PC-3 (cell line): ENCODE measurements at regions not wholly inside any gene's neighbourhood (a gene's known extent, or its start where the extent isn't known, plus 50 kb on each side); places are given as distances from the start of the nearest gene placed in this dataset.
A peak's percentile ranks its signal among the peaks of the same experiment; 100 is the strongest.
"Not testable (repeated sequence)": the region's sequence is repeated elsewhere in the genome, so short reads cannot be mapped to it uniquely, and the experiment has no call there.

ENCODE experiments used
- ATAC-seq: fragments of 200-7000 bp; cut with Tn5 transposase; 2 replicates; pipeline ENCODE4 v1.9.1; 2020; ENCODE audit warnings: mild to moderate bottlenecking, moderate library complexity
- BruUV-seq: library from RNA; stranded (reverse); fragments of 400-500 nt; replicated peaks from 2 replicates; lab custom pipeline; 2021; lab: Mats Ljungman, UMichigan
- CTCF ChIA-PET: fragments of 300-600 bp; sonication (Branson Sonifier 250); formaldehyde crosslinking; loops from one replicate; lab custom pipeline; 2022; ENCODE audit warnings: antibody characterized with exemption; lab: Charles Lee
- POLR2A ChIA-PET: fragments of 300-600 bp; sonication (Branson Sonifier 250); formaldehyde crosslinking; loops from one replicate; lab custom pipeline; 2022; ENCODE audit warnings: antibody characterized with exemption; ENCODE audit not compliant: unreplicated experiment; lab: Charles Lee
- DNase-seq: peaks from one replicate; pipeline ENCODE4 v3.0.0-alpha.2; 2015
- H2AFZ ChIP-seq: fragments of 300-600 bp; sonication (generic); 2 replicates; pipeline ENCODE4 v1.6.0; 2016; ENCODE audit warnings: antibody characterized with exemption, low read length
- H3F3A ChIP-seq: fragments of 300-600 bp; sonication (generic); one replicate; pipeline ENCODE4 v1.6.0; 2017; ENCODE audit warnings: antibody characterized with exemption, low read length, control low read depth, mild to moderate bottlenecking; ENCODE audit not compliant: unreplicated experiment
- H3K27ac ChIP-seq: fragments of 300-600 bp; sonication (generic); 2 replicates; pipeline ENCODE4 v1.5.1; 2016; ENCODE audit warnings: mild to moderate bottlenecking, low read length
- H3K27me3 ChIP-seq: fragments of 300-600 bp; sonication (generic); 2 replicates; pipeline ENCODE4 v1.6.1; 2016; ENCODE audit warnings: low read length, mixed read lengths
- H3K36me3 ChIP-seq: fragments of 300-600 bp; sonication (generic); 2 replicates; pipeline ENCODE4 v1.6.1; 2016; ENCODE audit warnings: low read depth, mixed run types, low read length, mixed read lengths
- H3K4me1 ChIP-seq: fragments of 300-600 bp; sonication (generic); 2 replicates; pipeline ENCODE4 v1.5.1; 2016; ENCODE audit warnings: low read length; ENCODE audit not compliant: insufficient read depth
- H3K4me2 ChIP-seq: fragments of 300-600 bp; sonication (generic); 2 replicates; pipeline ENCODE4 v1.6.0; 2016; ENCODE audit warnings: low read length
- H3K4me3 ChIP-seq: fragments of 300-600 bp; sonication (generic); 2 replicates; pipeline ENCODE4 v1.5.1; 2016; ENCODE audit warnings: mild to moderate bottlenecking, low read length, mixed read lengths
- H3K79me2 ChIP-seq: fragments of 300-600 bp; sonication (generic); 2 replicates; pipeline ENCODE4 v1.6.1; 2017; ENCODE audit warnings: low read length, mixed read lengths
- H3K9ac ChIP-seq: fragments of 300-600 bp; sonication (generic); 2 replicates; pipeline ENCODE4 v1.6.0; 2016; ENCODE audit warnings: mild to moderate bottlenecking, low read length
- H3K9me2 ChIP-seq: fragments of 300-600 bp; sonication (generic); replicated peaks from 2 replicates; pipeline ENCODE4 v1.6.1; 2016; ENCODE audit warnings: mixed run types, low read length, mixed read lengths
- H3K9me3 ChIP-seq: fragments of 300-600 bp; sonication (generic); 2 replicates; pipeline ENCODE4 v1.6.1; 2016; ENCODE audit warnings: low read length, mixed read lengths
- H4K20me1 ChIP-seq: fragments of 300-600 bp; sonication (generic); 2 replicates; pipeline ENCODE4 v1.6.1; 2016; ENCODE audit warnings: low read length, mixed read lengths
- intact Hi-C: fragments of 100-400 bp; cut with micrococcal nuclease; formaldehyde crosslinking; loops from 2 replicates; pipeline ENCODE4 v1.9.0; 2023

DNA sequence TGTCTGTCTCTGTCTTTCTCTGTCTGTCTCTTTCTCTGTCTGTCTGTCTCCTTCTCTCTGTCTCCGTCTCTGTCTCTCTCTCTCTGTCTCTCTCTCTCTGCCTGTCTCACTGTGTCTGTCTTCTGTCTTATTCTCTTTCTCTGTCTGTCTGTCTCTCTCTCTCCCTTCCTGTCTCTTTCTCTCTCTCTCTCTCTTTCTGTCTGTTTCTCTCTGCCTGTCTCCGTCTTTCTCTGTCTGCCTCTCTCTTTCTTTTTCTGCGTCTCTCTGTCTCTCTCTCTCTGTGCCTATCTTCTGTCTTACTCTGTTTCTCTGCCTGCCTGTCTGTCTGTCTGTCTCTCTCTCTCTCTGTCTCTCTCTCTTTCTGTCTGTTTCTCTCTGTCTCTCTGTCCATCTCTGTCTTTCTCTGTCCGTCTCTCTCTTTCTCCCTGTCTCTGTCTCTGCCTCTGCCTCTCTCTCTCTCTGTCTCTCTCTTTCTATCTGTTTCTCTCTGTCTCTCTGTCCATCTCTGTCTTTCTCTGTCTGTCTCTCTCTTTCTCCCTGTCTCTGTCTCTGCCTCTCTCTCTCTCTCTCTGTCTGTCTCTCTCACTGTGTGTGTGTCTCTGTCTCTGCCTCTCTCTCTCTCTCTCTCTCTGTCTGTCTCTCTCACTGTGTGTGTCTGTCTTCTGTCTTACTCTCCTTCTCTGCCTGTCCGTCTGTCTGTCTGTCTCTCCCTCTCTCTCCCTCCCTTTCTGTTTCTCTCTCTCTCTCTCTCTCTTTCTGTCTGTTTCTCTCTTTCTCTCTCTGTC lies 2291.8 kb upstream of the TPTE start:
- intact Hi-C loops, H3K27ac ChIP-seq, H3K27me3 ChIP-seq, H3K4me3 ChIP-seq, H3K9ac ChIP-seq, H3K4me1 ChIP-seq, CTCF ChIA-PET, H4K20me1 ChIP-seq, H3F3A ChIP-seq, POLR2A ChIA-PET, H3K36me3 ChIP-seq, DNase-seq, H3K9me2 ChIP-seq, H3K79me2 ChIP-seq, H3K4me2 ChIP-seq, H2AFZ ChIP-seq, BruUV-seq, H3K9me3 ChIP-seq: not testable (repeated sequence)
- peak; percentile 7 for ATAC-seq

DNA sequence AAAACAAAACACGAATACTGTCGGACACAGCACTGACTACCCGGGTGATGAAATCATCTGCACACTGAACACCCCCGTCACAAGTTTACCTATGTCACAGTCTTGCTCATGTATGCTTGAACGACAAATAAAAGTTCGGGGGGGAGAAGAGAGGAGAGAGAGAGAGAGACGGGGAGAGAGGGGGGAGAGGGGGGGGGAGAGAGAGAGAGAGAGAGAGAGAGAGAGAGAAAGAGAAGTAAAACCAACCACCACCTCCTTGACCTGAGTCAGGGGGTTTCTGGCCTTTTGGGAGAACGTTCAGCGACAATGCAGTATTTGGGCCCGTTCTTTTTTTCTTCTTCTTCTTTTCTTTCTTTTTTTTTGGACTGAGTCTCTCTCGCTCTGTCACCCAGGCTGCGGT lies 2290.1 kb upstream of the TPTE start:
- H3K36me3 ChIP-seq, H3K9ac ChIP-seq, H3K79me2 ChIP-seq, H3F3A ChIP-seq, H3K27ac ChIP-seq, H4K20me1 ChIP-seq, H2AFZ ChIP-seq, H3K9me2 ChIP-seq, BruUV-seq, H3K4me3 ChIP-seq, intact Hi-C loops, POLR2A ChIA-PET, ATAC-seq, H3K4me2 ChIP-seq, H3K9me3 ChIP-seq, H3K27me3 ChIP-seq, H3K4me1 ChIP-seq, DNase-seq, CTCF ChIA-PET: not testable (repeated sequence)

DNA sequence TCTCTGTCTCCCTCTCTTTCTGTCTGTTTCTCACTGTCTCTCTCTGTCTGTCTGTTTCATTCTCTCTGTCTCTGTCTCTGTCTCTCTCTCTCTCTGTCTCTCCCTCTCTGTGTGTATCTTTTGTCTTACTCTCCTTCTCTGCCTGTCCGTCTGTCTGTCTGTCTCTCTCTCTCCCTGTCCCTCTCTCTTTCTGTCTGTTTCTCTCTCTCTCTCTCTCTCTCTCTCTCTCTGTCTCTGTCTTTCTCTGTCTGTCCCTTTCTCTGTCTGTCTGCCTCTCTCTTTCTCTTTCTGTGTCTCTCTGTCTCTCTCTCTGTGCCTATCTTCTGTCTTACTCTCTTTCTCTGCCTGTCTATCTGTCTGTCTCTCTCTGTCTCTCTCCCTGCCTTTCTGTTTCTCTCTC lies 2288.4 kb upstream of the TPTE start:
- H3K9ac ChIP-seq, POLR2A ChIA-PET, H3K4me3 ChIP-seq, H3K27ac ChIP-seq, H2AFZ ChIP-seq, H3K79me2 ChIP-seq, ATAC-seq, H4K20me1 ChIP-seq, intact Hi-C loops, H3K9me3 ChIP-seq, H3K4me1 ChIP-seq, H3K9me2 ChIP-seq, BruUV-seq, H3K36me3 ChIP-seq, CTCF ChIA-PET, H3K27me3 ChIP-seq, H3K4me2 ChIP-seq, DNase-seq, H3F3A ChIP-seq: not testable (repeated sequence)

DNA sequence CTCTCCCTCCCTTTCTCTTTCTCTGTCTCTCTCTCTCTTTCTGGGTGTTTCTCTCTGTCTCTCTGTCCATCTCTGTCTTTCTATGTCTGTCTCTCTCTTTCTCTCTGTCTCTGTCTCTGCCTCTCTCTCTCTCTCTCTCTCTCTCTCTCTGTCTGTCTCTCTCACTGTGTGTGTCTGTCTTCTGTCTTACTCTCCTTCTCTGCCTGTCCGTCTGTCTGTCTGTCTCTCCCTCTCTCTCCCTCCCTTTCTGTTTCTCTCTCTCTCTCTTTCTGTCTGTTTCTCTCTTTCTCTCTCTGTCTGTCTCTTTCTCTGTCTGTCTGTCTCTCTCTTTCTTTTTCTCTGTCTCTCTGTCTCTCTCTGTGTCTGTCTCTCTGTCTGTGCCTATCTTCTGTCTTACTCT lies 2287.3 kb upstream of the TPTE start:
- H3K9me3 ChIP-seq, BruUV-seq, H3K9ac ChIP-seq, H3K4me2 ChIP-seq, H4K20me1 ChIP-seq, intact Hi-C loops, H3K9me2 ChIP-seq, H3K79me2 ChIP-seq, H3K36me3 ChIP-seq, CTCF ChIA-PET, H2AFZ ChIP-seq, DNase-seq, H3K4me1 ChIP-seq, H3K27ac ChIP-seq, H3K4me3 ChIP-seq, H3F3A ChIP-seq, ATAC-seq, H3K27me3 ChIP-seq, POLR2A ChIA-PET: not testable (repeated sequence)

DNA sequence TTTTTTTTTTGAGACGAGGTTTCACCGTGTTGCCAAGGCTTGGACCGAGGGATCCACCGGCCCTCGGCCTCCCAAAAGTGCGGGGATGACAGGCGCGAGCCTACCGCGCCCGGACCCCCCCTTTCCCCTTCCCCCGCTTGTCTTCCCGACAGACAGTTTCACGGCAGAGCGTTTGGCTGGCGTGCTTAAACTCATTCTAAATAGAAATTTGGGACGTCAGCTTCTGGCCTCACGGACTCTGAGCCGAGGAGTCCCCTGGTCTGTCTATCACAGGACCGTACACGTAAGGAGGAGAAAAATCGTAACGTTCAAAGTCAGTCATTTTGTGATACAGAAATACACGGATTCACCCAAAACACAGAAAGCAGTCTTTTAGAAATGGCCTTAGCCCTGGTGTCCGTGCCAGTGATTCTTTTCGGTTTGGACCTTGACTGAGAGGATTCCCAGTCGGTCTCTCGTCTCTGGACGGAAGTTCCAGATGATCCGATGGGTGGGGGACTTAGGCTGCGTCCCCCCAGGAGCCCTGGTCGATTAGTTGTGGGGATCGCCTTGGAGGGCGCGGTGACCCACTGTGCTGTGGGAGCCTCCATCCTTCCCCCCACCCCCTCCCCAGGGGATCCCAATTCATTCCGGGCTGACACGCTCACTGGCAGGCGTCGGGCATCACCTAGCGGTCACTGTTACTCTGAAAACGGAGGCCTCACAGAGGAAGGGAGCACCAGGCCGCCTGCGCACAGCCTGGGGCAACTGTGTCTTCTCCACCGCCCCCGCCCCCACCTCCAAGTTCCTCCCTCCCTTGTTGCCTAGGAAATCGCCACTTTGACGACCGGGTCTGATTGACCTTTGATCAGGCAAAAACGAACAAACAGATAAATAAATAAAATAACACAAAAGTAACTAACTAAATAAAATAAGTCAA lies 2276.4 kb upstream of the TPTE start:
- H3K79me2 ChIP-seq, intact Hi-C loops, H3F3A ChIP-seq, CTCF ChIA-PET, H3K4me3 ChIP-seq, BruUV-seq, DNase-seq, H3K27ac ChIP-seq, POLR2A ChIA-PET, H3K4me1 ChIP-seq, H2AFZ ChIP-seq, H3K9me2 ChIP-seq, H4K20me1 ChIP-seq, H3K36me3 ChIP-seq, H3K9me3 ChIP-seq, H3K27me3 ChIP-seq, H3K9ac ChIP-seq, H3K4me2 ChIP-seq: not testable (repeated sequence)
- peak; percentile 50 for ATAC-seq

DNA sequence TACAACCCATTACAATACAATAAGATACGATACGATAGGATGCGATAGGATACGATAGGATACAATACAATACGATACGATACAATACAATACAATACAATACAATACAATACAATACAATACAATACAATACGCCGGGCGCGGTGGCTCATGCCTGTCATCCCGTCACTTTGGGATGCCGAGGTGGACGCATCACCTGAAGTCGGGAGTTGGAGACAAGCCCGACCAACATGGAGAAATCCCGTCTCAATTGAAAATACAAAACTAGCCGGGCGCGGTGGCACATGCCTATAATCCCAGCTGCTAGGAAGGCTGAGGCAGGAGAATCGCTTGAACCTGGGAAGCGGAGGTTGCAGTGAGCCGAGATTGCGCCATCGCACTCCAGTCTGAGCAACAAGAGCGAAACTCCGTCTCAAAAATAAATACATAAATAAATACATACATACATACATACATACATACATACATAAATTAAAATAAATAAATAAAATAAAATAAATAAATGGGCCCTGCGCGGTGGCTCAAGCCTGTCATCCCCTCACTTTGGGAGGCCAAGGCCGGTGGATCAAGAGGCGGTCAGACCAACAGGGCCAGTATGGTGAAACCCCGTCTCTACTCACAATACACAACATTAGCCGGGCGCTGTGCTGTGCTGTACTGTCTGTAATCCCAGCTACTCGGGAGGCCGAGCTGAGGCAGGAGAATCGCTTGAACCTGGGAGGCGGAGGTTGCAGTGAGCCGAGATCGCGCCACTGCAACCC lies 2275.6 kb upstream of the TPTE start:
- not testable (repeated sequence) for BruUV-seq, H3K9ac ChIP-seq

More for the DNA sequence above, 2275.6 kb upstream of the TPTE start:
- POLR2A ChIA-PET, H3K4me2 ChIP-seq, H3K27ac ChIP-seq, DNase-seq, H3K9me3 ChIP-seq, H3F3A ChIP-seq, intact Hi-C loops, CTCF ChIA-PET, H3K36me3 ChIP-seq, H3K27me3 ChIP-seq, H4K20me1 ChIP-seq, H2AFZ ChIP-seq, H3K79me2 ChIP-seq, H3K4me1 ChIP-seq, H3K4me3 ChIP-seq, H3K9me2 ChIP-seq: not testable (repeated sequence)
- peak; percentile 72 for ATAC-seq
